RPMI7951 (cell line): ENCODE measurements at regions not wholly inside any gene's neighbourhood (a gene's known extent, or its start where the extent isn't known, plus 50 kb on each side); places are given as distances from the start of the nearest gene placed in this dataset.
"Not testable (repeated sequence)": the region's sequence is repeated elsewhere in the genome, so short reads cannot be mapped to it uniquely, and the experiment has no call there.

ENCODE experiments used
- DNase-seq: peaks from one replicate; pipeline ENCODE4 v3.0.0-alpha.2; 2012; ENCODE audit warnings: low read depth

- DNase-seq: no peak
Observed at GRCh38 chr3:191869738-191870415, 408.9 kb downstream of the PYDC2 start.

- no peak for DNase-seq
Observed at GRCh38 chr3:191873736-191874135, 412.8 kb downstream of the PYDC2 start.

DNA sequence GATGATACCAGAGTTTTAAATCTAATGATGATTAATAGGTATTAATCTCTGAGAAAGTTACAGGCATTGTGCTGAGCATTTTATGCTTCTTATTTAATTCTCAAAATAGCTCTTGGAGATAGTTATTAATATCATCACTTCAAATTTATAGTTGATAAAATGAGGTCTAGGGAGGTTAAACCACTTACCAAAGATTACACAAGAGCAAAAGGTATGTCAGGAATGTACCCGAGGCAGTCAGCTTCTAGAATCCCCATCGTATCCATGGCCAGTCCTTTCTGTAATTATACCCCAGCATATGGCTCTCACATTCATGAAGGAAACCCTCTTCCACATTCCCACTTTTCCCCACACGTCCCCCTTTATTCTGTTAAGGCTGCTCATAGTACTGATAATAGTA is 421.3 kb downstream of the PYDC2 start:
- DNase-seq: peak; percentile 57

DNA sequence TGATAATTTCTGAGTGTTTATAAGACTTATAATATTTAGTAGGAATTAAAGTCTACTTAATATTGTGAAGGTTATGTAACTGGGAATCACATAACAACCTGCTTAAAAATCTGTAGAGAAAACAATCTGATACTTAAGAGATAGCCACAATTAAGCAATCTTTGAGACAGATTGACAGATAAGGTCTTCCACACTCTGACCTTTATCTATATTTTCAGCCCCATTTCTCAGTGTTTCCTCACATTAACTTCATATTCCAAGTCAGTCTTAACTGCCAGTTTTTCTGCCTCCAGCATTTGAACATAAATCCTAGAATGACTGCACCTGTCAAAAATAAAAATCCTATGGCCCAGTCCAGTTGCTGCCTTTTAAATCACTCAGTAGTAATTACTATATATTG is 423.2 kb downstream of the PYDC2 start:
- no peak for DNase-seq

GRCh38 chr3:191889106-191889505 is 428.1 kb downstream of the PYDC2 start:
- DNase-seq: no peak

GRCh38 chr3:191889756-191890155 is 428.8 kb downstream of the PYDC2 start:
- peak; percentile 35 for DNase-seq

DNA sequence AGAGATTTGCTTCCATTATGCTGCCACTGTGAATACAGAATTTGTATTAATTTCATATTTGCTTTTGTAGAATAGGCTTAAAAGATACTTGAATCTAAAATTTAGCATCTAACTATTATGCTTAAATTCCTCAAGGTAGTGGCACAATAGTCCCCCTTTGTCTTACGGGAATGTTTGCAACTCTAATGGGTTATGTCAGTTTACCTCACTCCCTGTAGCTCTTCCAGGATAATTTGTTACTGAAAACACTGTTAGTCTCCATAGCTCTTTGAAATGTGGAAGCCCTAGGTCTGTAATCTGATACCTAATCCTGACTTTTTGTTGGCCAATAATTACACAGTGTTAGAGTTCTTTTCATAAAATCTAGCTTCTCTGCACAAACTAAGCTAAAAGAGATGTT is 433.4 kb downstream of the PYDC2 start:
- DNase-seq: no peak

DNA sequence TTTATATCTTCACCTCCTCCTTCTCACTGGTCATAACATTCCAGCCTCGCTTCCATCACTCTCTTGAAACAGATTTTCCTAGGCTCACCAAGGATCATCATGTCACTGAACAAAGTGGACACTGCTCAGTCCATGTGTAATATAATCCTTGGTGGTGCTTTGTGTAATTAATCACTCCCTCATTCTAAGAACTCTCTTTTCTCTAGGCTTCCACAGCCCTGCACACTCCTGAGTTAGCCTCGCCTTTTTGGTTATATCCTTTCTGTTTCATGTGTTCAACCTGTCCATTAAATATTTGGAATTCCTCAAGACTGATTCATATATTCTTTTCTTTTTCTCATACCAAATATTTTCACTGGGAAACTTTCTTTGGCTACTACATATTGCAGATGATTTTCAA is 440.8 kb downstream of the PYDC2 start:
- DNase-seq: peak; percentile 44

GRCh38 chr3:191912616-191913204 is 451.7 kb downstream of the PYDC2 start:
- DNase-seq: no peak

DNA sequence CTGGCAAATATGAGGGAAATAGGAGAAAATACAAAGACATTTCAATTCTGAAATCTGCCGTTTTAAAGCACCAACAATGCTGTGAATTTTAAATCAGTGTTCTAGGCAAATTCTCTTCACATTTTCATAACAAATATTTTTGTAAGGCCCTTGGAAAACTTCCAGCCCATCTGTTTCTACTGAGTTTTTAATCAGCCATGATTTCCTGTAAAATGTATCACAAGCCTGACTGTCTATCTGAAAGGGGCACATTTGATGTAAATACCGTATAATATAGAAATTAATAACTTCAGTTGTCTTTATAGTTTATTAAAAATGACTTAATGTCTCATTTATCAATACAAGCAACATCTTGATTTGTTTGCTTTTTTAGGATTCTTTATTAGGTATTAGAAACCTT is 454.7 kb downstream of the PYDC2 start:
- DNase-seq: no peak

- no peak for DNase-seq
Observed at GRCh38 chr3:191919491-191920026, 458.6 kb downstream of the PYDC2 start.

DNA sequence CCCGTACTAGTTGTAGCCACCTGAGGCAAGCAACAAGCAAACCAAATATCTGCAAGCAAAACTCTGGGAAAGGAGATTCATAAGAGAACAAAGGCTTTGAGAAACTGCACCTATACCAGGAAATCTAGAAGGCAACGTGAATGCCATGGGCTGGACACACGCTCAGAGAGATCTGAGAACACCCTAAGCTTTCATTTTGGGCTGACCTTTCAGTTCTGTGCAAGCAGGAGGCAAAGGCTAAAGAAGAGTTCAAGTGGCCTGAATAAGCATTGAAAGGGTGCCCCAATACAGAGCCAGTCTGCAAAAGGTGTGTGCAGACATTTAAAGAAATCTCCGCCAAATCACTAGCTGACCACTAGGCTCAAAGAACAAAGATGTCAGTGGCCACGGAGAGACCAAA is 461.6 kb downstream of the PYDC2 start:
- DNase-seq: peak; percentile 2

GRCh38 chr3:191927183-191927817 is 466.3 kb downstream of the PYDC2 start:
- DNase-seq: not testable (repeated sequence)

- DNase-seq: not testable (repeated sequence)
Observed at GRCh38 chr3:191927998-191928397, 467.0 kb downstream of the PYDC2 start.

DNA sequence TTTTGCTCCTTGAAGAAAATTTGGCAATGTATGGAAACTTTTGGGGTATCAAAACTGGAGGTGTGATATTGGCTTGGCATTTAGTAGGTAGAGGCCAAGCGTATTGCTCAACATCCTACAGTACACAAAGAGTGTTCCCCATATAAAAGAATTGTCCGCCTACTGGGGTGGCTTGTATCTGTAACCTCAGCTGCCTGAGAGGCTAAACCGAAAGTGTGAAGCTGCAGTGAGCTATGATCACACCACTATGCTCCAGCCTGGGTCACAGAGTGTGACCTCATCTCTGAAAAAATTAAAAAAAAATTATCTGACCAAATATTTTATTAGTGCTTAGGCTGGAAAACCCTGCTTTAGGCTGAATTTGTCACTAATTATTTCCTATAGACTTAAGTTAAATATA is 483.9 kb downstream of the PYDC2 start:
- DNase-seq: peak; percentile 25

DNA sequence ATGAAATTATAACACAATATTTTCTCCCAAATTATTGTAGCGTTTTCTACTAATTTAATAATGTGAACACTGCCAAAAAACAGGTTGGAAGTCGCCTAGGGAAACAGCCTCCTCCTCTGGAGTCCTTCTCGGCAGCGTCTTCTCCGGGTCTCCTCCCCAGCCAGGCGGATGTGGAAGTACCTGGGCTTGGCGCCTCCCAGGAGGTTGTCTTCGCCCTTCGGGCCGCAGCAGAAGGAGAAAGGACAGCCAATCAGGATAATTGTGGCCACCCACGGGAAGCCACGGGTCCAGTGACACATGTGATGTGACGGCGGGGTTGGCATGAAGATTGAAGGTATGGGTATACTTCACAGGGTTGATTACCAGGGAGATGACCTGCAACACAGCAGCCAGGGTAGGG is 491.2 kb downstream of the PYDC2 start:
- no peak for DNase-seq

GRCh38 chr3:191952609-191953008 is 491.6 kb downstream of the PYDC2 start:
- DNase-seq: no peak

DNA sequence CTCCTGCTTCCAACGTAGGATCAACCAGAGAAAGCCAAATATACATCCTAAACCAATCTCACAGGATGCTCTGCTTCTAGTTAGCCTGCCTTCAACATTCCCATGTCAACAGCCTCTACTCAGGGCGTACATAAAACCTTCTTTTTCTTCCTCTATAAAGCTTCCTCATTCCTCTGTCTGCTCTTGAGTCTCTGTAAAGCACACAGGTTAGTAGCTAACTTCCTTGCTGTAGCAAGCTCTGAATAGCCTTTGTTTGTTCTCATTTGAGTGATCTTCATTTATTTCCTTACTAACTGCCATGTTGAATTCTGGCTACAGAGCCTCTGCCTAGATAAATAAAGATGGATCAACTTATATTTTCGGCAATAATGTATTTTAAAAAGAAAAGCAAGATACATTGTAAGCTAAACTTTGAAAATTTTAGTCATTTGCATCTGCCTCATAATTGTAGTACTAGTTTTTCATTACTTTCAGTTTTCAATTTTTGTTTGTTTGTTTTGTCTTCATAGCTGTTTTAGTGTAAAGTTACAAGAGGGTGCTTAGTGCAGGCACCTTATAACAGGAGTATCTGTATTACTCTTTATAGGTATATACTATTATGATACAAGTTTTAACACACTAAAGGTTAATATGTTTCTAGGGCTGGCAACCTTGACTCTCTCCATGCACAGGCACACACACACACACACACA is 498.2 kb downstream of the PYDC2 start:
- no peak for DNase-seq

- DNase-seq: no peak
Observed at GRCh38 chr3:191959876-191960413, 499.0 kb downstream of the PYDC2 start.

GRCh38 chr3:191961022-191961421 is 500.1 kb downstream of the PYDC2 start:
- peak; percentile 43 for DNase-seq

DNA sequence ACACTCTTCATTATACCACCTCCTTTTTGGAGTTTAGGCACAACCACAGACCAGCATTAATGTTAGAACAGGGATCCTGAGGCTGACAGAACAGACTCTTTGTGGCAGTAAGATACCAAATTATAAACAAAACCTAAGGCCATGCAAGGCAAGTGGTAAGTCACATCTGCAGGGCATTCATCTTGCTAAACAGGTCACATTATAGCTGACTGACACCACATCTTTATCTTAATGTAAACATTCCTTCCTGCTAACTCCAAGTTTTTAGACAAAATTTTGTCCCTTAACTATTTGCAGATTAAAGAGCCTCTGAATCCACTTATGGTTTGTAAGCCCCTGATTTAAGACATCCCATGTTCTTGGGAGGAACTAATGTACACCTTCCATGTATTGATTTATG is 500.6 kb downstream of the PYDC2 start:
- peak; percentile 29 for DNase-seq

GRCh38 chr3:191962324-191962723 is 501.4 kb downstream of the PYDC2 start:
- DNase-seq: no peak
